ENCODE measurements at regions not wholly inside any gene's neighbourhood (a gene's known extent, or its start where the extent isn't known, plus 50 kb on each side); places are given as distances from the start of the nearest gene placed in this dataset.

DNA sequence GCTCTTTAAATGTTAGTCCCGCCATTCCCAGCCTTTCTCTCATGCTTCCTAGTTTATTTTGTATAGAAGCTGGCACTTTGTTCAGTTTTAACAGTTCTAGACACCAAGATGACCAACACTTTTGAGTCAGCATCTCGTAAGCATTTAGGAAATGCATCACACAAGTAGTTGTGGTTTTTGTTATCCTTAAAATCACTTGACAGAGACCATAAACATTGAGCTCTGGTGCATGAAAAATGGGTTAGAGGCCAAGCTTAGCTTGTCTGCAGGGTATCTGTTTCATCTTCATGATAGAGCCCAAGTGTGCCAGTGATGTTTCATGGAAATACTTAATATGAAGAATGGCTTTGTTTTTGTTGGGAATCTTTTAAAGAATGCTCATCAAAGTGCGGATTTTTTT lies 159.7 kb downstream of the DISP1 start:
- TF ChIP-seq TEAD4 (IDR thresholded peaks at IDR 0.05; ENCODE audit: borderline replicate concordance, insufficient read depth) (peak; percentile 96), POLR2AphosphoS5 (IDR thresholded peaks at IDR 0.05; ENCODE audit: low read depth, low read length) (peak; percentile 93)
- TF ChIP-seq, protein P1, sequence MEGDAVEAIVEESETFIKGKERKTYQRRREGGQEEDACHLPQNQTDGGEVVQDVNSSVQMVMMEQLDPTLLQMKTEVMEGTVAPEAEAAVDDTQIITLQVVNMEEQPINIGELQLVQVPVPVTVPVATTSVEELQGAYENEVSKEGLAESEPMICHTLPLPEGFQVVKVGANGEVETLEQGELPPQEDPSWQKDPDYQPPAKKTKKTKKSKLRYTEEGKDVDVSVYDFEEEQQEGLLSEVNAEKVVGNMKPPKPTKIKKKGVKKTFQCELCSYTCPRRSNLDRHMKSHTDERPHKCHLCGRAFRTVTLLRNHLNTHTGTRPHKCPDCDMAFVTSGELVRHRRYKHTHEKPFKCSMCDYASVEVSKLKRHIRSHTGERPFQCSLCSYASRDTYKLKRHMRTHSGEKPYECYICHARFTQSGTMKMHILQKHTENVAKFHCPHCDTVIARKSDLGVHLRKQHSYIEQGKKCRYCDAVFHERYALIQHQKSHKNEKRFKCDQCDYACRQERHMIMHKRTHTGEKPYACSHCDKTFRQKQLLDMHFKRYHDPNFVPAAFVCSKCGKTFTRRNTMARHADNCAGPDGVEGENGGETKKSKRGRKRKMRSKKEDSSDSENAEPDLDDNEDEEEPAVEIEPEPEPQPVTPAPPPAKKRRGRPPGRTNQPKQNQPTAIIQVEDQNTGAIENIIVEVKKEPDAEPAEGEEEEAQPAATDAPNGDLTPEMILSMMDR (IDR thresholded peaks at IDR 0.05): no peak
